ENCODE measurements at regions not wholly inside any gene's neighbourhood (a gene's known extent, or its start where the extent isn't known, plus 50 kb on each side); places are given as distances from the start of the nearest gene placed in this dataset.

- Histone ChIP-seq H3K9me3 (ENCODE audit: control insufficient read depth, low read length) (no peaks in the 10 kb centered on the region), H3K36me3 (ENCODE audit: control insufficient read depth, insufficient read depth, low read length, severe bottlenecking) (no peaks in the 10 kb centered on the region), H3K4me3 (ENCODE audit: low read length) (no peak overlapping the region), H3K27me3 (replicated peaks; ENCODE audit: control insufficient read depth, insufficient read depth, low read length) (no peaks in the 10 kb centered on the region), H3K9ac (ENCODE audit: low read length) (no peak overlapping the region), H3K4me1 (ENCODE audit: control insufficient read depth, insufficient read depth, low read length) (no peaks in the 10 kb centered on the region)
- no peak for DNase-seq (ENCODE audit: low read depth)
Measured at GRCh38 chr15:25185791-25186190, 231.0 kb downstream of the SNRPN start.

- no peaks in the 10 kb centered on the region for H3K9me3 ChIP-seq (ENCODE audit: control insufficient read depth, low read length)
- DNase-seq (ENCODE audit: low read depth) = no peak
- H3K9ac ChIP-seq (ENCODE audit: low read length) = no peak overlapping the region
Measured at GRCh38 chr15:25186411-25186810, 231.6 kb downstream of the SNRPN start.

DNA sequence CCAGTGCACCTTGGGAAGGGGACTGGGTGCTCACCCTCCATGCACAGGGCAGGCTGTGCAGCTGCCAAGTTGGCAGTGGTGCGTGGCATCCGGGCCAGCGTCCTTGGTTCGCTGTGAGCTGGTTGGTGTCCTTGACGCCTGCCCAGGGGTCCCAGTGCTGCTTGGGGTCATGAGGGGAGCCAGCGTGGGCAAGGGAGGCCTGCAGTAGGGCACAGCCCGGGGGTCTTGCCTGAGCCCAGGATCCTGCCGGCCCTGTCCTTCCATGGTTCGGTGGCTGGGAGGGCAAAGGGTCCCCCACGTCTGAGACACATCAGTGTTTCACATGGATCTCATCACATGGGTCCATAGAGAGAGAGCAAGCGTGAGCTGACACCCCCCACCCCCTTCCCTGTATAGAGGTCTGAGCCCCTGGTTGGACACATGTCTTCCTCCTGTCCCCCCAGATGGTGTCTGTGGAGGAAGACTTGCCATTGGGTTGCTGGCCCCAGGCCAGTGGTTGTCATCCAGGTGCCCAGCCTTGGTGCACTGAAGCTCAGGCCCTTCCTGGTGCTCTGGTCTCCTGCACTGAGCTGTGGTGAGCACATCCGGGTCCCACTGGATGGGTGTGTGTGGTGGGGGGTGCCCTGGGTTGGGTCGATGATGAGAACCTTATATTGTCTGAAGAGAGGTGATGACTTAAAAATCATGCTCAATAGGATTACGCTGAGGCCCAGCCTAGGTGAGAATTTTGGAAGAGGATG is 232.3 kb downstream of the SNRPN start:
- no peak for DNase-seq (ENCODE audit: low read depth)
- no peak overlapping the region for H3K4me3 ChIP-seq (ENCODE audit: low read length)
- H3K27me3 ChIP-seq (replicated peaks; ENCODE audit: control insufficient read depth, insufficient read depth, low read length) = no peaks in the 10 kb centered on the region
- H3K9ac ChIP-seq (ENCODE audit: low read length) = no peak overlapping the region
- H3K4me1 ChIP-seq (ENCODE audit: control insufficient read depth, insufficient read depth, low read length) = no peaks in the 10 kb centered on the region
- no peaks in the 10 kb centered on the region for H3K36me3 ChIP-seq (ENCODE audit: control insufficient read depth, insufficient read depth, low read length, severe bottlenecking)
- H3K9me3 ChIP-seq (ENCODE audit: control insufficient read depth, low read length) = no peaks in the 10 kb centered on the region

More at GRCh38 chr15:25186411-25186810, 231.6 kb downstream of the SNRPN start:
- H3K36me3 ChIP-seq (ENCODE audit: control insufficient read depth, insufficient read depth, low read length, severe bottlenecking) = no peaks in the 10 kb centered on the region
- no peak overlapping the region for H3K4me3 ChIP-seq (ENCODE audit: low read length)
- H3K27me3 ChIP-seq (replicated peaks; ENCODE audit: control insufficient read depth, insufficient read depth, low read length) = no peaks in the 10 kb centered on the region
- H3K4me1 ChIP-seq (ENCODE audit: control insufficient read depth, insufficient read depth, low read length) = no peaks in the 10 kb centered on the region

- DNase-seq (ENCODE audit: low read depth) = no peak
- Histone ChIP-seq H3K9me3 (ENCODE audit: control insufficient read depth, low read length) (no peaks in the 10 kb centered on the region), H3K36me3 (ENCODE audit: control insufficient read depth, insufficient read depth, low read length, severe bottlenecking) (no peaks in the 10 kb centered on the region), H3K9ac (ENCODE audit: low read length) (no peak overlapping the region), H3K4me1 (ENCODE audit: control insufficient read depth, insufficient read depth, low read length) (no peaks in the 10 kb centered on the region), H3K4me3 (ENCODE audit: low read length) (no peak overlapping the region), H3K27me3 (replicated peaks; ENCODE audit: control insufficient read depth, insufficient read depth, low read length) (no peaks in the 10 kb centered on the region)
Measured at GRCh38 chr15:25188051-25188450, 233.3 kb downstream of the SNRPN start.

GRCh38 chr15:25188551-25189101 is 233.8 kb downstream of the SNRPN start:
- Histone ChIP-seq H3K4me3 (ENCODE audit: low read length) (no peak overlapping the region), H3K36me3 (ENCODE audit: control insufficient read depth, insufficient read depth, low read length, severe bottlenecking) (no peaks in the 10 kb centered on the region), H3K4me1 (ENCODE audit: control insufficient read depth, insufficient read depth, low read length) (no peaks in the 10 kb centered on the region), H3K9ac (ENCODE audit: low read length) (no peak overlapping the region), H3K27me3 (replicated peaks; ENCODE audit: control insufficient read depth, insufficient read depth, low read length) (no peaks in the 10 kb centered on the region), H3K9me3 (ENCODE audit: control insufficient read depth, low read length) (no peaks in the 10 kb centered on the region)
- no peak for DNase-seq (ENCODE audit: low read depth)

DNA sequence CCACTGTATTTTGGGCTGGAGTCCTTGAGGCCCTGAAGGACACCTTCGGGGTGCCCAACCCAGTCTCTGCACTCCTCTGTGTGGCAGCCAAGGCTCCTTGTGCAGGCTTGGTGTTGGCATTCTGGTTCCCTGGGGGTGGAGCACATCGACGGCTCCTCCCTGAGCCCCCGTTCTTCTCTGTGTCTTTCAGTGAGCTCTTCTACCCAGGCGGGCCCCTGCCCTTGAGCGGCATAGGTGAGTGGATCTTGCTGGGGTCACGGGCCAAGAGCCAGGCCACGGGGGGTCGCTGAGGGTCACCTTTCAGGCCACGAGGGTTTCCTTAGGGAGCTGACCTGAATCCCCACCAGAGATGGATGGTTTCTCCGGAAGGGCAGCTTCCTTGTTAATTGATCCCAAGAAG is 234.8 kb downstream of the SNRPN start:
- H3K9me3 ChIP-seq (ENCODE audit: control insufficient read depth, low read length) = no peaks in the 10 kb centered on the region
- no peaks in the 10 kb centered on the region for H3K4me1 ChIP-seq (ENCODE audit: control insufficient read depth, insufficient read depth, low read length)
- DNase-seq (ENCODE audit: low read depth) = no peak

DNA sequence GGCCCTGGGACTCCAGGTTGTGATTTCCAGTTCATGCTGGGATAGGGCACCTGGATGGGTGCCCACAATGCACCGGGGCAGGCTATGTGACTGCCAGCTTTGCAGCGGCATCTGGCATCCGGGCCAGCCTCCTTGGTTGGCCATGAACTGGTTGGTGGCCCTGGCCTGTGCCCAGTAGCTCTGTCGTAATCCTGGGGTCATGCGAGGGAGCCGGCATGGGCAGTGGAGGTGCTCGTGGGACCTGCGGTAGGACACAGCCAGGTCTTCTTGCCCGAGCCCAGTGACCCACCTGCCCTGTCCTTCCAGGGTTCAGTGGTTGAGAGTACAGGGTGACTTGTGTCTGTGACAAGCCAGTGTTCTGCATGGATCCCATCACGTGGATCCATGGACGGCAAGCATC is 237.9 kb downstream of the SNRPN start:
- H3K36me3 ChIP-seq (ENCODE audit: control insufficient read depth, insufficient read depth, low read length, severe bottlenecking) = no peaks in the 10 kb centered on the region
- no peaks in the 10 kb centered on the region for H3K27me3 ChIP-seq (replicated peaks; ENCODE audit: control insufficient read depth, insufficient read depth, low read length)
- no peak overlapping the region for H3K4me3 ChIP-seq (ENCODE audit: low read length)
- H3K9ac ChIP-seq (ENCODE audit: low read length) = no peak overlapping the region
- DNase-seq (ENCODE audit: low read depth) = no peak
- no peaks in the 10 kb centered on the region for H3K4me1 ChIP-seq (ENCODE audit: control insufficient read depth, insufficient read depth, low read length)
- no peaks in the 10 kb centered on the region for H3K9me3 ChIP-seq (ENCODE audit: control insufficient read depth, low read length)

More for the DNA sequence above, 234.8 kb downstream of the SNRPN start:
- Histone ChIP-seq H3K4me3 (ENCODE audit: low read length) (no peak overlapping the region), H3K27me3 (replicated peaks; ENCODE audit: control insufficient read depth, insufficient read depth, low read length) (no peaks in the 10 kb centered on the region), H3K9ac (ENCODE audit: low read length) (no peak overlapping the region), H3K36me3 (ENCODE audit: control insufficient read depth, insufficient read depth, low read length, severe bottlenecking) (no peaks in the 10 kb centered on the region)

DNA sequence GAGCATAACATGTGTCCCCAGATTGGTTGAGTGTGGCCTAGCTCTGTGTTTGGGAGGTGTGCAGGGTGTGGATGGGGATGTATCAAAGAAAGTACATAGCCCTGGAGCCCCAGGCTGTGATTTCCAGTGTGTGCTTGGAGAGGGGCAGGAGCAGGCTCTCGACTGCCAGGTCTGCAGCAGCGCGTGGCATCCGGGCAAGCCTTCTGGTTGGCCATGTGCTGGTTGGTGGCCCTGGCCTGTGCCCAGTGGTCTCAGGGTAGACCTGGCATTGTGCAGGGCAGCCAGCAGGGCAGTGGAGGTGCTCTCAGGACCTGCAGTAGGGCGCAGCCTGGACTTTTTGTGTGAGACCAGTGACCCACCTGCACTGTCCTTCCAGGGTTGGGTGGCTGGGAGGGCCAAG is 231.5 kb downstream of the UBE3A start:
- no peak overlapping the region for H3K9ac ChIP-seq (ENCODE audit: low read length)
- no peaks in the 10 kb centered on the region for H3K27me3 ChIP-seq (replicated peaks; ENCODE audit: control insufficient read depth, insufficient read depth, low read length)
- H3K4me1 ChIP-seq (ENCODE audit: control insufficient read depth, insufficient read depth, low read length) = no peaks in the 10 kb centered on the region
- H3K4me3 ChIP-seq (ENCODE audit: low read length) = no peak overlapping the region
- no peak for DNase-seq (ENCODE audit: low read depth)
- H3K9me3 ChIP-seq (ENCODE audit: control insufficient read depth, low read length) = no peaks in the 10 kb centered on the region
- no peaks in the 10 kb centered on the region for H3K36me3 ChIP-seq (ENCODE audit: control insufficient read depth, insufficient read depth, low read length, severe bottlenecking)

GRCh38 chr15:25208735-25209134 is 230.1 kb downstream of the UBE3A start:
- H3K27me3 ChIP-seq (replicated peaks; ENCODE audit: control insufficient read depth, insufficient read depth, low read length) = no peaks in the 10 kb centered on the region
- H3K36me3 ChIP-seq (ENCODE audit: control insufficient read depth, insufficient read depth, low read length, severe bottlenecking) = no peaks in the 10 kb centered on the region
- DNase-seq (ENCODE audit: low read depth) = no peak
- H3K9ac ChIP-seq (ENCODE audit: low read length) = no peak overlapping the region
- H3K4me3 ChIP-seq (ENCODE audit: low read length) = no peak overlapping the region
- H3K9me3 ChIP-seq (ENCODE audit: control insufficient read depth, low read length) = no peaks in the 10 kb centered on the region
- no peaks in the 10 kb centered on the region for H3K4me1 ChIP-seq (ENCODE audit: control insufficient read depth, insufficient read depth, low read length)

- H3K9ac ChIP-seq (ENCODE audit: low read length) = no peak overlapping the region
Measured at GRCh38 chr15:25220834-25221233, 218.0 kb downstream of the UBE3A start.

DNA sequence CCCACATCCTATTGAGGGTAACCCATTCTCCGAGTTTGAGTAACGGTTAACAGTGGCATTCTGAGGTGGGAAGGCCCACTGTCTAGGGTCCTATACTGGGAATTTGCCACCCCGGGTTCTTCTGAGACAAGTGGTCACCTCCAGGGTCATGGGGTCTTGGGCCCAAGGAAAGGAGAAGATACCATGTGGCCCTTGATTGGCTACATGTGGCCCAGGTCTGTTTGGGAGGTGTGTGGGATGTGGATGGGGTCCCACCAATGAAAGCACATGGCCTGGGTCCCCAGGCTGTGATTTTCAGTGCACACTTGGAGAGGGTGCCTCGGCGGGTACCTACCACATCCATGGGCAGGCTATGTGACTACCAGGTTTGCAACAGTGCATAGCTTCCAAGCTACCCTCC is 214.4 kb downstream of the UBE3A start:
- H3K36me3 ChIP-seq (ENCODE audit: control insufficient read depth, insufficient read depth, low read length, severe bottlenecking) = no peaks in the 10 kb centered on the region
- no peak overlapping the region for H3K4me3 ChIP-seq (ENCODE audit: low read length)
- H3K9ac ChIP-seq (ENCODE audit: low read length) = no peak overlapping the region
- H3K27me3 ChIP-seq (replicated peaks; ENCODE audit: control insufficient read depth, insufficient read depth, low read length) = no peaks in the 10 kb centered on the region
- H3K9me3 ChIP-seq (ENCODE audit: control insufficient read depth, low read length) = no peaks in the 10 kb centered on the region
- no peak for DNase-seq (ENCODE audit: low read depth)
- H3K4me1 ChIP-seq (ENCODE audit: control insufficient read depth, insufficient read depth, low read length) = no peaks in the 10 kb centered on the region

More at GRCh38 chr15:25220834-25221233, 218.0 kb downstream of the UBE3A start:
- no peaks in the 10 kb centered on the region for H3K4me1 ChIP-seq (ENCODE audit: control insufficient read depth, insufficient read depth, low read length)
- no peaks in the 10 kb centered on the region for H3K9me3 ChIP-seq (ENCODE audit: control insufficient read depth, low read length)
- H3K36me3 ChIP-seq (ENCODE audit: control insufficient read depth, insufficient read depth, low read length, severe bottlenecking) = no peaks in the 10 kb centered on the region
- H3K27me3 ChIP-seq (replicated peaks; ENCODE audit: control insufficient read depth, insufficient read depth, low read length) = no peaks in the 10 kb centered on the region
- no peak for DNase-seq (ENCODE audit: low read depth)
- no peak overlapping the region for H3K4me3 ChIP-seq (ENCODE audit: low read length)

DNA sequence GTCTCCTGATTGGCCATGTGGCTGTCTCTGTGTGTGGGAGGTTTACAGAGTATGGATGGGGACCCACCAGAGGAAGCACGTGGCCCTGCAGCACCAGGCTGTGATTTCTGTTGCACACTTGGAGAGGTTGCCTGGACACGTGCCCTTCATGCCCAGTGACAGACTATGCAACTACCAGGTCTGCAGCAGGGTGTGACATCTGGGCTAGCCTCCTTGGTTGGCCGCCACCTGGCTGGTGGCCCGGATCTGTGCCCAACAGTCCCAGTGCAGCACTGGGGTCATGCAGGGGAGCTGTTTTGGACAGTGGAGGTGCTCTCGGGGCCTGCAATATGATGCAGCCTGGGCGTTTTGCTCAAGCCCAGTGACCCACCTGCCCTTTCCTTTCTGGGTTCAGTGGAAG is 212.5 kb downstream of the UBE3A start:
- no peaks in the 10 kb centered on the region for H3K4me1 ChIP-seq (ENCODE audit: control insufficient read depth, insufficient read depth, low read length)
- no peaks in the 10 kb centered on the region for H3K27me3 ChIP-seq (replicated peaks; ENCODE audit: control insufficient read depth, insufficient read depth, low read length)
- no peak for DNase-seq (ENCODE audit: low read depth)
- H3K36me3 ChIP-seq (ENCODE audit: control insufficient read depth, insufficient read depth, low read length, severe bottlenecking) = no peaks in the 10 kb centered on the region
- H3K4me3 ChIP-seq (ENCODE audit: low read length) = no peak overlapping the region
- H3K9me3 ChIP-seq (ENCODE audit: control insufficient read depth, low read length) = no peaks in the 10 kb centered on the region
- H3K9ac ChIP-seq (ENCODE audit: low read length) = no peak overlapping the region
